ENCODE measurements at regions not wholly inside any gene's neighbourhood (a gene's known extent, or its start where the extent isn't known, plus 50 kb on each side); places are given as distances from the start of the nearest gene placed in this dataset.

DNA sequence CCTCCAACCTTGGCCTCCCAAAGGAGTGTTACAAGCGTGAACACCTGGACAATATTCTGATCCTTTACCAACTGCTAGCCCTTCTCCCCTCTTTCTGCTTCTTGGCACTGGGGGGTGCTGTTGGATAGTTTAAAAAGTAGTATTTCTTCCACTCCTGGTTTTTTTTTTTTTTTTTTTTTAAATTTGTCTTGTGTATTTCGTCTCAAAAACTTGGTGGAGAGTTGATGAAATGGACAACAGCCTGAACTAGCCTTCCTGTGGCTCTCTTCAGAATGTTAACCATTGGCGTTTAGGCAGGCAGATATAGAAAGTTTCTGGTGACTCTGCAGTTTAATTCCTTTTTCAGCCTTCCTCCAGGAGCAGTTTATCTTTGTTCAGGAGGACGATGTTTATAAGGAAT, 69.7 kb upstream of the USP24 start:
- POLR2A ChIA-PET, result interaction anchor here (1.0 kb wide), 1 partner anchor 10 kb away, joined by 3 read pairs; no protein-coding TSS in a partner anchor
- no peaks in the 10 kb centered on the region; the same call in 1 of the 2 replicates for H3K27me3 Mint-ChIP-seq (ENCODE audit: low read depth)
- ATAC-seq (no peak), DNase-seq (ENCODE audit: low spot score) (no peak)
- peaks cover 14% of the 10 kb centered on the region for H3K4me1 Mint-ChIP-seq
- TF ChIP-seq SMAD3 (CRISPR knock-in tag; IDR thresholded peaks at IDR 0.05; ENCODE audit: borderline replicate concordance) (no peak), GABPB1 (CRISPR knock-in tag; IDR thresholded peaks at IDR 0.05) (no peak), NFYB (CRISPR knock-in tag; conservative IDR thresholded peaks at IDR 0.05; ENCODE audit: low read depth) (no peak), OVOL2 (CRISPR knock-in tag; IDR thresholded peaks at IDR 0.05; ENCODE audit: borderline replicate concordance) (no peak), ZBTB21 (CRISPR knock-in tag; IDR thresholded peaks at IDR 0.05; ENCODE audit: borderline replicate concordance) (no peak), ETV6 (CRISPR knock-in tag; IDR thresholded peaks at IDR 0.05) (no peak), SOX15 (CRISPR knock-in tag; IDR thresholded peaks at IDR 0.05) (no peak), JAZF1 (CRISPR knock-in tag; IDR thresholded peaks at IDR 0.05) (no peak), ZNF219 (CRISPR knock-in tag; IDR thresholded peaks at IDR 0.05; ENCODE audit: borderline replicate concordance) (no peak)
- TF ChIP-seq, protein P1, sequence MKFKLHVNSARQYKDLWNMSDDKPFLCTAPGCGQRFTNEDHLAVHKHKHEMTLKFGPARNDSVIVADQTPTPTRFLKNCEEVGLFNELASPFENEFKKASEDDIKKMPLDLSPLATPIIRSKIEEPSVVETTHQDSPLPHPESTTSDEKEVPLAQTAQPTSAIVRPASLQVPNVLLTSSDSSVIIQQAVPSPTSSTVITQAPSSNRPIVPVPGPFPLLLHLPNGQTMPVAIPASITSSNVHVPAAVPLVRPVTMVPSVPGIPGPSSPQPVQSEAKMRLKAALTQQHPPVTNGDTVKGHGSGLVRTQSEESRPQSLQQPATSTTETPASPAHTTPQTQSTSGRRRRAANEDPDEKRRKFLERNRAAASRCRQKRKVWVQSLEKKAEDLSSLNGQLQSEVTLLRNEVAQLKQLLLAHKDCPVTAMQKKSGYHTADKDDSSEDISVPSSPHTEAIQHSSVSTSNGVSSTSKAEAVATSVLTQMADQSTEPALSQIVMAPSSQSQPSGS (CRISPR knock-in tag; IDR thresholded peaks at IDR 0.05; ENCODE audit: borderline replicate concordance, low read depth), result no peak
- TF ChIP-seq, protein P2, sequence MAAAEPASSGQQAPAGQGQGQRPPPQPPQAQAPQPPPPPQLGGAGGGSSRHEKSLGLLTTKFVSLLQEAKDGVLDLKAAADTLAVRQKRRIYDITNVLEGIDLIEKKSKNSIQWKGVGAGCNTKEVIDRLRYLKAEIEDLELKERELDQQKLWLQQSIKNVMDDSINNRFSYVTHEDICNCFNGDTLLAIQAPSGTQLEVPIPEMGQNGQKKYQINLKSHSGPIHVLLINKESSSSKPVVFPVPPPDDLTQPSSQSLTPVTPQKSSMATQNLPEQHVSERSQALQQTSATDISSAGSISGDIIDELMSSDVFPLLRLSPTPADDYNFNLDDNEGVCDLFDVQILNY (CRISPR knock-in tag; IDR thresholded peaks at IDR 0.05), result no peak
- TF ChIP-seq, protein P3, sequence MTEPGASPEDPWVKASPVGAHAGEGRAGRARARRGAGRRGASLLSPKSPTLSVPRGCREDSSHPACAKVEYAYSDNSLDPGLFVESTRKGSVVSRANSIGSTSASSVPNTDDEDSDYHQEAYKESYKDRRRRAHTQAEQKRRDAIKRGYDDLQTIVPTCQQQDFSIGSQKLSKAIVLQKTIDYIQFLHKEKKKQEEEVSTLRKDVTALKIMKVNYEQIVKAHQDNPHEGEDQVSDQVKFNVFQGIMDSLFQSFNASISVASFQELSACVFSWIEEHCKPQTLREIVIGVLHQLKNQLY (CRISPR knock-in tag; IDR thresholded peaks at IDR 0.05), result no peak
- TF ChIP-seq, protein P4, sequence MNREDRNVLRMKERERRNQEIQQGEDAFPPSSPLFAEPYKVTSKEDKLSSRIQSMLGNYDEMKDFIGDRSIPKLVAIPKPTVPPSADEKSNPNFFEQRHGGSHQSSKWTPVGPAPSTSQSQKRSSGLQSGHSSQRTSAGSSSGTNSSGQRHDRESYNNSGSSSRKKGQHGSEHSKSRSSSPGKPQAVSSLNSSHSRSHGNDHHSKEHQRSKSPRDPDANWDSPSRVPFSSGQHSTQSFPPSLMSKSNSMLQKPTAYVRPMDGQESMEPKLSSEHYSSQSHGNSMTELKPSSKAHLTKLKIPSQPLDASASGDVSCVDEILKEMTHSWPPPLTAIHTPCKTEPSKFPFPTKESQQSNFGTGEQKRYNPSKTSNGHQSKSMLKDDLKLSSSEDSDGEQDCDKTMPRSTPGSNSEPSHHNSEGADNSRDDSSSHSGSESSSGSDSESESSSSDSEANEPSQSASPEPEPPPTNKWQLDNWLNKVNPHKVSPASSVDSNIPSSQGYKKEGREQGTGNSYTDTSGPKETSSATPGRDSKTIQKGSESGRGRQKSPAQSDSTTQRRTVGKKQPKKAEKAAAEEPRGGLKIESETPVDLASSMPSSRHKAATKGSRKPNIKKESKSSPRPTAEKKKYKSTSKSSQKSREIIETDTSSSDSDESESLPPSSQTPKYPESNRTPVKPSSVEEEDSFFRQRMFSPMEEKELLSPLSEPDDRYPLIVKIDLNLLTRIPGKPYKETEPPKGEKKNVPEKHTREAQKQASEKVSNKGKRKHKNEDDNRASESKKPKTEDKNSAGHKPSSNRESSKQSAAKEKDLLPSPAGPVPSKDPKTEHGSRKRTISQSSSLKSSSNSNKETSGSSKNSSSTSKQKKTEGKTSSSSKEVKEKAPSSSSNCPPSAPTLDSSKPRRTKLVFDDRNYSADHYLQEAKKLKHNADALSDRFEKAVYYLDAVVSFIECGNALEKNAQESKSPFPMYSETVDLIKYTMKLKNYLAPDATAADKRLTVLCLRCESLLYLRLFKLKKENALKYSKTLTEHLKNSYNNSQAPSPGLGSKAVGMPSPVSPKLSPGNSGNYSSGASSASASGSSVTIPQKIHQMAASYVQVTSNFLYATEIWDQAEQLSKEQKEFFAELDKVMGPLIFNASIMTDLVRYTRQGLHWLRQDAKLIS (CRISPR knock-in tag; IDR thresholded peaks at IDR 0.05; ENCODE audit: borderline replicate concordance), result no peak
- no peak overlapping the region for H3K4me3 Mint-ChIP-seq
- no peaks in the 10 kb centered on the region for H3K36me3 Mint-ChIP-seq
- H3K9me3 Mint-ChIP-seq, result no peaks in the 10 kb centered on the region
- CTCF ChIA-PET, result interaction anchor here (1.9 to 5.2 kb wide), 2 partner anchors 53 to 91 kb away, joined by 9 to 26 read pairs; no protein-coding TSS in a partner anchor
- no peak overlapping the region for H3K27ac Mint-ChIP-seq

DNA sequence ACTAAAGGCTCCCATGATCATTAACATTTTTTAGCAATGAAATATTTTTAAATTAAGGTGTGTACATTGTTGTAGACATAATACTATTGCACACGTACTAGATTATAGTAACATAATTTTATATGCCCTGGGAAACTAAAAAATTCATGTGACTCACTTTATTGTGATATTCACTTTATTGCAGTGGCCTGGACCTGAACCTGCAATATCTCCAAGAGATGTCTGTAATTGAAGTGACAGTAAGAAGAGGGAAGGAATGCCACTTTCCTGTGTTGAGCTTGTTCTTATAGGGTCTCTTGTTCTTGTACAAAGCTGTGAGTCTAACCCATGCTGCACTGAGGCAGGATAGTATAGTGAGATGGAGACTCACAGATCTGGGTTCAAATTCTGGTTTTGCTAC, 66.9 kb upstream of the USP24 start:
- Mint-ChIP-seq H3K4me3 (no peak overlapping the region), H3K36me3 (no peaks in the 10 kb centered on the region), H3K4me1 (peaks cover 11% of the 10 kb centered on the region), H3K27me3 (ENCODE audit: low read depth) (no peaks in the 10 kb centered on the region), H3K27ac (no peak overlapping the region), H3K9me3 (no peaks in the 10 kb centered on the region)
- TF ChIP-seq GTF2I (CRISPR knock-in tag; conservative IDR thresholded peaks at IDR 0.05), result no peak
- TF ChIP-seq ZNF396 (CRISPR knock-in tag; IDR thresholded peaks at IDR 0.05; ENCODE audit: borderline replicate concordance), result no peak
- DNase-seq (ENCODE audit: low spot score), result no peak
- ChIA-PET CTCF (interaction anchor here (1.8 to 5.2 kb wide), 2 partner anchors 56 to 138 kb away, joined by 5 to 26 read pairs; no protein-coding TSS in a partner anchor), POLR2A (no interaction called here)
- ATAC-seq, result no peak

DNA sequence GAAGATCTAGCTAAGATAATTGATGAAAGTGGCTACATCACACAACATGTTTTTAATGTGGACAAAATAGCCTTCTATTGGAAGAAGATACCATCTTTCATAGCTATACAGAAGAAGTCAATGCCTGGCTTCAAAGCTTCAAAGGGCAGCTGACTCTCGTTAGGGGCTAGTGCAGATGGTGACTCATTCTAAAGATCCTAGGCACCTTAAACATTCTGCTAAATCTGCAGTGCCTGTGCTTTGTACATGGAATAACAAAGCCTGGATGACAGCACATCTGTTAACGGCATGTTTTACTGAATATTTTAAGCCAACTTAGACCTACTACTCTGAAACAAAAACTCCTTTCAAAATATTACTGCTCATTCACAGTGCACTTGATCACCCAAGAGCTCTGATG, 65.6 kb upstream of the USP24 start:
- DNase-seq (ENCODE audit: low spot score) (no peak), ATAC-seq (no peak)
- Mint-ChIP-seq H3K27ac (no peak overlapping the region), H3K4me1 (peaks cover 18% of the 10 kb centered on the region), H3K9me3 (no peaks in the 10 kb centered on the region), H3K4me3 (no peak overlapping the region), H3K27me3 (ENCODE audit: low read depth) (no peaks in the 10 kb centered on the region), H3K36me3 (no peaks in the 10 kb centered on the region)
- ChIA-PET POLR2A (no interaction called here), CTCF (interaction anchor here (0.7 to 1.8 kb wide), 6 partner anchors 49 to 1541 kb away, joined by 3 to 6 read pairs (median 4); no protein-coding TSS in a partner anchor)
- no peak for TF ChIP-seq GABPB1 (CRISPR knock-in tag; IDR thresholded peaks at IDR 0.05)
